IMR-90 (cell line): ENCODE measurements at regions not wholly inside any gene's neighbourhood (a gene's known extent, or its start where the extent isn't known, plus 50 kb on each side); places are given as distances from the start of the nearest gene placed in this dataset.

Experiments used
- BHLHE40 ChIP-seq: fragments of 150-350 bp; IDR thresholded peaks from 2 replicates; pipeline ENCODE4 v1.6.1; 2016; ENCODE audit warnings: mild to moderate bottlenecking, low read depth, low read length
- CEBPB ChIP-seq: IDR thresholded peaks from 2 replicates; pipeline ENCODE4 v1.6.1; 2012; ENCODE audit warnings: low read depth, low read length, improper control_type of control experiment
- CHD1 ChIP-seq: IDR thresholded peaks from 2 replicates; pipeline ENCODE4 v1.6.1; 2012; ENCODE audit warnings: low read depth, low read length, improper control_type of control experiment
- FOS ChIP-seq: fragments of 150-350 bp; IDR thresholded peaks from 2 replicates; pipeline ENCODE4 v1.6.1; 2016; ENCODE audit warnings: low read depth, low read length
- MAFK ChIP-seq: IDR thresholded peaks from 2 replicates; pipeline ENCODE4 v1.6.1; 2012; ENCODE audit warnings: low read depth, low read length, improper control_type of control experiment
- MAZ ChIP-seq: IDR thresholded peaks from 2 replicates; pipeline ENCODE4 v1.6.1; 2012; ENCODE audit warnings: low read depth, mild to moderate bottlenecking, low read length, improper control_type of control experiment, moderate library complexity, borderline replicate concordance
- NFE2L2 ChIP-seq: fragments of 150-350 bp; IDR thresholded peaks from 2 replicates; pipeline ENCODE4 v1.6.1; 2016; ENCODE audit warnings: low read depth, mild to moderate bottlenecking, low read length
- POLR2A ChIP-seq: IDR thresholded peaks from 2 replicates; pipeline ENCODE4 v1.6.1; 2012; ENCODE audit warnings: mild to moderate bottlenecking, low read depth, low read length
- RAD21 ChIP-seq: IDR thresholded peaks from 2 replicates; pipeline ENCODE4 v1.6.1; 2012; ENCODE audit warnings: low read length, improper control_type of control experiment
- RFX5 ChIP-seq: IDR thresholded peaks from 2 replicates; pipeline ENCODE4 v1.8.0; 2012; ENCODE audit warnings: low read depth, mild to moderate bottlenecking, low read length, moderate library complexity
- SMC3 ChIP-seq: fragments of 150-350 bp; IDR thresholded peaks from 2 replicates; pipeline ENCODE4 v1.6.1; 2016; ENCODE audit warnings: low read depth, mild to moderate bottlenecking, antibody characterized with exemption, low read length, moderate library complexity
- TF ChIP-seq, protein P1 (sequence below): conservative IDR thresholded peaks from 2 replicates; pipeline ENCODE4 v1.5.1; 2012; ENCODE audit warnings: mild to moderate bottlenecking, low read depth, low read length, improper control_type of control experiment
- TF ChIP-seq, protein P2 (sequence below): fragments of 150-350 bp; IDR thresholded peaks from 2 replicates; pipeline ENCODE4 v1.6.1; 2017; ENCODE audit warnings: mild to moderate bottlenecking, antibody characterized with exemption, low read length, low read depth
- TF ChIP-seq, protein P3 (sequence below): fragments of 150-350 bp; IDR thresholded peaks from 2 replicates; pipeline ENCODE4 v1.6.1; 2016; ENCODE audit warnings: low read depth, mild to moderate bottlenecking, low read length, moderate library complexity, borderline replicate concordance

DNA sequence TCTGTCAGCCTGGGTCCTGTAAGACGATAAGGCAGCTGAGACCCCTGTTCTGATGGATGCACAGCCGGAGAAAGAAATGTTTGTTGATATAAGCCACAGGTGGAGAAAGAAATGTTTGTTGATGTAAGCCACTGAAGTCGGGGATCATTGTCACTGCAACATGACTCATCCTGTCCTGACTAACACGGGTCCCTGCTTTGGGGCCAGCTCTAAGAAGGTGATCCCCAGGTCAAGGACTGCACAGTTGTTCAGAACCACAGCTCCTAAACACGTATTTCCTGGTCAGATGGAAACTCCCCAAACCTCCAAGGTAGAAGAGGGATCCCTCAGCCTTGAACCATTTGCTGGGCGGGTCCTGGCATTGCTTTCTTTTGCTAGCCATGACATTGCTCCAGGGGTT lies 86.4 kb upstream of the IGSF21 start:
- no peak for TF ChIP-seq POLR2A
- TF ChIP-seq, protein P1, sequence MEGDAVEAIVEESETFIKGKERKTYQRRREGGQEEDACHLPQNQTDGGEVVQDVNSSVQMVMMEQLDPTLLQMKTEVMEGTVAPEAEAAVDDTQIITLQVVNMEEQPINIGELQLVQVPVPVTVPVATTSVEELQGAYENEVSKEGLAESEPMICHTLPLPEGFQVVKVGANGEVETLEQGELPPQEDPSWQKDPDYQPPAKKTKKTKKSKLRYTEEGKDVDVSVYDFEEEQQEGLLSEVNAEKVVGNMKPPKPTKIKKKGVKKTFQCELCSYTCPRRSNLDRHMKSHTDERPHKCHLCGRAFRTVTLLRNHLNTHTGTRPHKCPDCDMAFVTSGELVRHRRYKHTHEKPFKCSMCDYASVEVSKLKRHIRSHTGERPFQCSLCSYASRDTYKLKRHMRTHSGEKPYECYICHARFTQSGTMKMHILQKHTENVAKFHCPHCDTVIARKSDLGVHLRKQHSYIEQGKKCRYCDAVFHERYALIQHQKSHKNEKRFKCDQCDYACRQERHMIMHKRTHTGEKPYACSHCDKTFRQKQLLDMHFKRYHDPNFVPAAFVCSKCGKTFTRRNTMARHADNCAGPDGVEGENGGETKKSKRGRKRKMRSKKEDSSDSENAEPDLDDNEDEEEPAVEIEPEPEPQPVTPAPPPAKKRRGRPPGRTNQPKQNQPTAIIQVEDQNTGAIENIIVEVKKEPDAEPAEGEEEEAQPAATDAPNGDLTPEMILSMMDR = no peak
- TF ChIP-seq BHLHE40 = no peak
- no peak for TF ChIP-seq FOS
- TF ChIP-seq, protein P2, sequence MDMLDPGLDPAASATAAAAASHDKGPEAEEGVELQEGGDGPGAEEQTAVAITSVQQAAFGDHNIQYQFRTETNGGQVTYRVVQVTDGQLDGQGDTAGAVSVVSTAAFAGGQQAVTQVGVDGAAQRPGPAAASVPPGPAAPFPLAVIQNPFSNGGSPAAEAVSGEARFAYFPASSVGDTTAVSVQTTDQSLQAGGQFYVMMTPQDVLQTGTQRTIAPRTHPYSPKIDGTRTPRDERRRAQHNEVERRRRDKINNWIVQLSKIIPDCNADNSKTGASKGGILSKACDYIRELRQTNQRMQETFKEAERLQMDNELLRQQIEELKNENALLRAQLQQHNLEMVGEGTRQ = no peak
- no peak for TF ChIP-seq MAFK
- TF ChIP-seq RAD21 = no peak
- TF ChIP-seq CHD1 = no peak
- TF ChIP-seq SMC3 = no peak
- TF ChIP-seq RFX5 = no peak
- no peak for TF ChIP-seq CEBPB
- no peak for TF ChIP-seq MAZ
- no peak for TF ChIP-seq NFE2L2
- TF ChIP-seq, protein P3, sequence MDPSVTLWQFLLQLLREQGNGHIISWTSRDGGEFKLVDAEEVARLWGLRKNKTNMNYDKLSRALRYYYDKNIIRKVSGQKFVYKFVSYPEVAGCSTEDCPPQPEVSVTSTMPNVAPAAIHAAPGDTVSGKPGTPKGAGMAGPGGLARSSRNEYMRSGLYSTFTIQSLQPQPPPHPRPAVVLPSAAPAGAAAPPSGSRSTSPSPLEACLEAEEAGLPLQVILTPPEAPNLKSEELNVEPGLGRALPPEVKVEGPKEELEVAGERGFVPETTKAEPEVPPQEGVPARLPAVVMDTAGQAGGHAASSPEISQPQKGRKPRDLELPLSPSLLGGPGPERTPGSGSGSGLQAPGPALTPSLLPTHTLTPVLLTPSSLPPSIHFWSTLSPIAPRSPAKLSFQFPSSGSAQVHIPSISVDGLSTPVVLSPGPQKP = no peak
